Testis (tissue), 2 donors: ENCODE measurements at regions not wholly inside any gene's neighbourhood (a gene's known extent, or its start where the extent isn't known, plus 50 kb on each side); places are given as distances from the start of the nearest gene placed in this dataset.

Experiments used
- CTCF ChIP-seq, 3 experiments: fragments of 450-650 bp in 2 of 3; fragments of 200-600 bp in 1 of 3; sonication (generic) in 1 of 3; IDR thresholded peaks; one replicate each; pipeline ENCODE4 v1.5.1; 2016 to 2019; ENCODE audit warnings: antibody characterized with exemption in 3 of 3, mild to moderate bottlenecking in 2 of 3, moderate library complexity in 1 of 3
- POLR2A ChIP-seq: fragments of 450-650 bp; IDR thresholded peaks from one replicate; pipeline ENCODE4 v1.6.1; 2017; ENCODE audit warnings: antibody characterized with exemption, mild to moderate bottlenecking, moderate library complexity

GRCh38 chr6:10175362-10175761 is 239.5 kb downstream of the TFAP2A start:
- TF ChIP-seq CTCF (IDR thresholded peaks at IDR 0.05) (no peak), POLR2A (no peak)
